Liver (tissue), 3 donors: ENCODE measurements at regions not wholly inside any gene's neighbourhood (a gene's known extent, or its start where the extent isn't known, plus 50 kb on each side); places are given as distances from the start of the nearest gene placed in this dataset.

Source experiments
- RAD21 ChIP-seq, 2 donors: IDR thresholded peaks; 2 replicates each; pipeline ENCODE4 v1.6.1; 2016; ENCODE audit warnings: antibody characterized with exemption in 2 of 2, mild to moderate bottlenecking in 2 of 2
- TAF1 ChIP-seq: conservative IDR thresholded peaks from 2 replicates; pipeline ENCODE4 v1.6.1; 2016; ENCODE audit warnings: antibody characterized with exemption, mild to moderate bottlenecking
- YY1 ChIP-seq: IDR thresholded peaks from 2 replicates; pipeline ENCODE4 v1.6.1; 2016; ENCODE audit warnings: antibody characterized with exemption, mild to moderate bottlenecking
- TF ChIP-seq, protein P1 (sequence below): IDR thresholded peaks from 2 replicates; pipeline ENCODE4 v1.6.1; 2016; ENCODE audit warnings: antibody characterized with exemption, mild to moderate bottlenecking
- TF ChIP-seq, protein P2 (sequence below): fragments of 150-350 bp; IDR thresholded peaks from 2 replicates; pipeline ENCODE4 v1.5.1; 2017; ENCODE audit warnings: improper control_type of control experiment, low read depth, low read length; ENCODE audit not compliant: missing input control
- TF ChIP-seq, protein P3 (sequence below): IDR thresholded peaks from 2 replicates; pipeline ENCODE4 v1.6.1; 2016; ENCODE audit warnings: antibody characterized with exemption
- TF ChIP-seq, protein P4 (sequence below): IDR thresholded peaks from 2 replicates; pipeline ENCODE4 v1.6.1; 2016; ENCODE audit warnings: antibody characterized with exemption
- TF ChIP-seq, protein P5 (sequence below): IDR thresholded peaks from 2 replicates; pipeline ENCODE4 v1.6.1; 2016; ENCODE audit warnings: antibody characterized with exemption
- donor health status: healthy.
- donor health status: healthy.

DNA sequence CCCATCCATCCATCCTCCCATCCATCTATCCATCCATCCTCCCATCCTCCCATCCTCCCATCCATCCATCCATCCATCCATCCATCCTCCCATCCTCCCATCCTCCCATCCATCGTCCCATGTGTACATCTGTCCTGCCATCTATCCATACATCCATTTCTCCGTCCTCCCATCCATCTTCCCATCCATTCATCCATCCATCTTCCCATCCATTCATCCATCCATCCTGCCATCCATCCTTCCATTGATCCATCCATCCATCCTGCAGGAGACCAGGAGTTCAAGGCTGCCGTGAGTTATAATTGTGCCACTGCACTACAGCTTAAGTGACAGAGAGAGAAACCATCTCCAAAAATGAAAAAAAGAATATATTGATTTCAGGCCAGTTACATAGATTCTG lies 356.5 kb downstream of the CDH26 start:
- TF ChIP-seq, protein P1, sequence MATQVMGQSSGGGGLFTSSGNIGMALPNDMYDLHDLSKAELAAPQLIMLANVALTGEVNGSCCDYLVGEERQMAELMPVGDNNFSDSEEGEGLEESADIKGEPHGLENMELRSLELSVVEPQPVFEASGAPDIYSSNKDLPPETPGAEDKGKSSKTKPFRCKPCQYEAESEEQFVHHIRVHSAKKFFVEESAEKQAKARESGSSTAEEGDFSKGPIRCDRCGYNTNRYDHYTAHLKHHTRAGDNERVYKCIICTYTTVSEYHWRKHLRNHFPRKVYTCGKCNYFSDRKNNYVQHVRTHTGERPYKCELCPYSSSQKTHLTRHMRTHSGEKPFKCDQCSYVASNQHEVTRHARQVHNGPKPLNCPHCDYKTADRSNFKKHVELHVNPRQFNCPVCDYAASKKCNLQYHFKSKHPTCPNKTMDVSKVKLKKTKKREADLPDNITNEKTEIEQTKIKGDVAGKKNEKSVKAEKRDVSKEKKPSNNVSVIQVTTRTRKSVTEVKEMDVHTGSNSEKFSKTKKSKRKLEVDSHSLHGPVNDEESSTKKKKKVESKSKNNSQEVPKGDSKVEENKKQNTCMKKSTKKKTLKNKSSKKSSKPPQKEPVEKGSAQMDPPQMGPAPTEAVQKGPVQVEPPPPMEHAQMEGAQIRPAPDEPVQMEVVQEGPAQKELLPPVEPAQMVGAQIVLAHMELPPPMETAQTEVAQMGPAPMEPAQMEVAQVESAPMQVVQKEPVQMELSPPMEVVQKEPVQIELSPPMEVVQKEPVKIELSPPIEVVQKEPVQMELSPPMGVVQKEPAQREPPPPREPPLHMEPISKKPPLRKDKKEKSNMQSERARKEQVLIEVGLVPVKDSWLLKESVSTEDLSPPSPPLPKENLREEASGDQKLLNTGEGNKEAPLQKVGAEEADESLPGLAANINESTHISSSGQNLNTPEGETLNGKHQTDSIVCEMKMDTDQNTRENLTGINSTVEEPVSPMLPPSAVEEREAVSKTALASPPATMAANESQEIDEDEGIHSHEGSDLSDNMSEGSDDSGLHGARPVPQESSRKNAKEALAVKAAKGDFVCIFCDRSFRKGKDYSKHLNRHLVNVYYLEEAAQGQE = no peak
- TF ChIP-seq, protein P2, sequence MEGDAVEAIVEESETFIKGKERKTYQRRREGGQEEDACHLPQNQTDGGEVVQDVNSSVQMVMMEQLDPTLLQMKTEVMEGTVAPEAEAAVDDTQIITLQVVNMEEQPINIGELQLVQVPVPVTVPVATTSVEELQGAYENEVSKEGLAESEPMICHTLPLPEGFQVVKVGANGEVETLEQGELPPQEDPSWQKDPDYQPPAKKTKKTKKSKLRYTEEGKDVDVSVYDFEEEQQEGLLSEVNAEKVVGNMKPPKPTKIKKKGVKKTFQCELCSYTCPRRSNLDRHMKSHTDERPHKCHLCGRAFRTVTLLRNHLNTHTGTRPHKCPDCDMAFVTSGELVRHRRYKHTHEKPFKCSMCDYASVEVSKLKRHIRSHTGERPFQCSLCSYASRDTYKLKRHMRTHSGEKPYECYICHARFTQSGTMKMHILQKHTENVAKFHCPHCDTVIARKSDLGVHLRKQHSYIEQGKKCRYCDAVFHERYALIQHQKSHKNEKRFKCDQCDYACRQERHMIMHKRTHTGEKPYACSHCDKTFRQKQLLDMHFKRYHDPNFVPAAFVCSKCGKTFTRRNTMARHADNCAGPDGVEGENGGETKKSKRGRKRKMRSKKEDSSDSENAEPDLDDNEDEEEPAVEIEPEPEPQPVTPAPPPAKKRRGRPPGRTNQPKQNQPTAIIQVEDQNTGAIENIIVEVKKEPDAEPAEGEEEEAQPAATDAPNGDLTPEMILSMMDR = no peak
- no peak for TF ChIP-seq RAD21 (IDR thresholded peaks at IDR 0.05)
- TF ChIP-seq YY1 = no peak
- TF ChIP-seq, protein P3, sequence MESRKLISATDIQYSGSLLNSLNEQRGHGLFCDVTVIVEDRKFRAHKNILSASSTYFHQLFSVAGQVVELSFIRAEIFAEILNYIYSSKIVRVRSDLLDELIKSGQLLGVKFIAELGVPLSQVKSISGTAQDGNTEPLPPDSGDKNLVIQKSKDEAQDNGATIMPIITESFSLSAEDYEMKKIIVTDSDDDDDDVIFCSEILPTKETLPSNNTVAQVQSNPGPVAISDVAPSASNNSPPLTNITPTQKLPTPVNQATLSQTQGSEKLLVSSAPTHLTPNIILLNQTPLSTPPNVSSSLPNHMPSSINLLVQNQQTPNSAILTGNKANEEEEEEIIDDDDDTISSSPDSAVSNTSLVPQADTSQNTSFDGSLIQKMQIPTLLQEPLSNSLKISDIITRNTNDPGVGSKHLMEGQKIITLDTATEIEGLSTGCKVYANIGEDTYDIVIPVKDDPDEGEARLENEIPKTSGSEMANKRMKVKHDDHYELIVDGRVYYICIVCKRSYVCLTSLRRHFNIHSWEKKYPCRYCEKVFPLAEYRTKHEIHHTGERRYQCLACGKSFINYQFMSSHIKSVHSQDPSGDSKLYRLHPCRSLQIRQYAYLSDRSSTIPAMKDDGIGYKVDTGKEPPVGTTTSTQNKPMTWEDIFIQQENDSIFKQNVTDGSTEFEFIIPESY = no peak
- TF ChIP-seq TAF1 = no peak
- TF ChIP-seq, protein P4, sequence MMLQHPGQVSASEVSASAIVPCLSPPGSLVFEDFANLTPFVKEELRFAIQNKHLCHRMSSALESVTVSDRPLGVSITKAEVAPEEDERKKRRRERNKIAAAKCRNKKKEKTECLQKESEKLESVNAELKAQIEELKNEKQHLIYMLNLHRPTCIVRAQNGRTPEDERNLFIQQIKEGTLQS = no peak
- TF ChIP-seq, protein P5, sequence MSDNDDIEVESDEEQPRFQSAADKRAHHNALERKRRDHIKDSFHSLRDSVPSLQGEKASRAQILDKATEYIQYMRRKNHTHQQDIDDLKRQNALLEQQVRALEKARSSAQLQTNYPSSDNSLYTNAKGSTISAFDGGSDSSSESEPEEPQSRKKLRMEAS = no peak
